ENCODE measurements at regions not wholly inside any gene's neighbourhood (a gene's known extent, or its start where the extent isn't known, plus 50 kb on each side); places are given as distances from the start of the nearest gene placed in this dataset.

DNA sequence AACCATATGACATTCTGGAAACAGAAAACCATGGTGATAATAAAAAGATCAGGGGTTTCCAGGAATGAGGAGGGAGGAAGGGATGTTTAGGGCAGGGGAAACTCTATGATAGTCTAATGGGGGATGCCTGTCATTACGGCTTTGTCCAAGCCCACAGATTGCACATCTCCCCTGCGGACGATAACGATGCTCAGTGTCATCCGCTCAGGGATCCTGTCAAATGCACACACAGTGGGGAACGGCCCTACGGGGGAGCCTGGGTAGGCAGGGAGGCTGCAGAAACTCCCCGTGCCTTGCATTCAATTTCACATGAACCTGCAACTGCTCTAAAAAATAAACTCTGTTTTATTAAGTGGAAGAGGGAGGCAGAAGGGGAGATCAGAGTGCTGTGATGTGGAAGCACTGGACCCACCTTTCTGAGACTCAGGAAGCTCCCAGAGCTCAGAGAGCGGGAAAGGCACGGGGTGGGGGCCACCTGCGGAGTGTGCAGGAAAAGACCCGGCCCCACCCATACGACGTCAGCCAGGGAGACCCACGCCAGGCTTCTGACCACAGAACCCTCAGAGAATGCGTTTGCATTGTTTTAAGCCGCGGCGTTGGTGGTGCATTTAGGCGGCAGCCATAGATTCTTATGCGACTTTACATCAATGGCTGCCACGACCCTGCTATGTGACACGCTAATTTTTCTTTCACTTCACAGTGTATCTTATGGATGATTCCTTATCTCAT is 543.5 kb downstream of the BRD1 start:
- no peak for DNase-seq (ENCODE audit: low read depth)
- H3K4me3 ChIP-seq (ENCODE audit: low read length), result no peak overlapping the region
- TF ChIP-seq, protein P1, sequence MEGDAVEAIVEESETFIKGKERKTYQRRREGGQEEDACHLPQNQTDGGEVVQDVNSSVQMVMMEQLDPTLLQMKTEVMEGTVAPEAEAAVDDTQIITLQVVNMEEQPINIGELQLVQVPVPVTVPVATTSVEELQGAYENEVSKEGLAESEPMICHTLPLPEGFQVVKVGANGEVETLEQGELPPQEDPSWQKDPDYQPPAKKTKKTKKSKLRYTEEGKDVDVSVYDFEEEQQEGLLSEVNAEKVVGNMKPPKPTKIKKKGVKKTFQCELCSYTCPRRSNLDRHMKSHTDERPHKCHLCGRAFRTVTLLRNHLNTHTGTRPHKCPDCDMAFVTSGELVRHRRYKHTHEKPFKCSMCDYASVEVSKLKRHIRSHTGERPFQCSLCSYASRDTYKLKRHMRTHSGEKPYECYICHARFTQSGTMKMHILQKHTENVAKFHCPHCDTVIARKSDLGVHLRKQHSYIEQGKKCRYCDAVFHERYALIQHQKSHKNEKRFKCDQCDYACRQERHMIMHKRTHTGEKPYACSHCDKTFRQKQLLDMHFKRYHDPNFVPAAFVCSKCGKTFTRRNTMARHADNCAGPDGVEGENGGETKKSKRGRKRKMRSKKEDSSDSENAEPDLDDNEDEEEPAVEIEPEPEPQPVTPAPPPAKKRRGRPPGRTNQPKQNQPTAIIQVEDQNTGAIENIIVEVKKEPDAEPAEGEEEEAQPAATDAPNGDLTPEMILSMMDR (IDR thresholded peaks at IDR 0.05; ENCODE audit: insufficient read depth, low read depth, low read length, missing control alignments), result no peak

DNA sequence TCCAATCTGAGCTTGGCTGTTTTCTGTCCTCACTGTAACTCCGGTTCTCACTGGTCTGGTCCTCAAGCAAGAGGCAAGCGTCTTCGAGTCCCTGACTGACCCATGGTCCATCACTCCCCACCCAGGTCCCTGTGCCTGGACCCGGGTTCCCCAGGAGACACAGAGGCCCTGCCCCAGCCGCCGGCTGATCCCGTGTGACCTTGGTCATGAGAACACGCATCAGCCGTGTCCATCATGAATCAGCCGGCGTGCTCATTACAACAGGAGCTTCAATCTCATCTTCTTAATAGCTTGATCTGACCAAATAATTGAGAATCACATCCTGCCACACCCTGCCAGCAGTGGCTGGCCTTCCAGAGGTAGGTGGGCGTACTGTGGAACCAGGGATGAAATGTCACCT is 545.1 kb downstream of the BRD1 start:
- DNase-seq (ENCODE audit: low read depth), result no peak
- no peak overlapping the region for H3K4me3 ChIP-seq (ENCODE audit: low read length)
- TF ChIP-seq, protein P1 (IDR thresholded peaks at IDR 0.05; ENCODE audit: insufficient read depth, low read depth, low read length, missing control alignments), result no peak

DNA sequence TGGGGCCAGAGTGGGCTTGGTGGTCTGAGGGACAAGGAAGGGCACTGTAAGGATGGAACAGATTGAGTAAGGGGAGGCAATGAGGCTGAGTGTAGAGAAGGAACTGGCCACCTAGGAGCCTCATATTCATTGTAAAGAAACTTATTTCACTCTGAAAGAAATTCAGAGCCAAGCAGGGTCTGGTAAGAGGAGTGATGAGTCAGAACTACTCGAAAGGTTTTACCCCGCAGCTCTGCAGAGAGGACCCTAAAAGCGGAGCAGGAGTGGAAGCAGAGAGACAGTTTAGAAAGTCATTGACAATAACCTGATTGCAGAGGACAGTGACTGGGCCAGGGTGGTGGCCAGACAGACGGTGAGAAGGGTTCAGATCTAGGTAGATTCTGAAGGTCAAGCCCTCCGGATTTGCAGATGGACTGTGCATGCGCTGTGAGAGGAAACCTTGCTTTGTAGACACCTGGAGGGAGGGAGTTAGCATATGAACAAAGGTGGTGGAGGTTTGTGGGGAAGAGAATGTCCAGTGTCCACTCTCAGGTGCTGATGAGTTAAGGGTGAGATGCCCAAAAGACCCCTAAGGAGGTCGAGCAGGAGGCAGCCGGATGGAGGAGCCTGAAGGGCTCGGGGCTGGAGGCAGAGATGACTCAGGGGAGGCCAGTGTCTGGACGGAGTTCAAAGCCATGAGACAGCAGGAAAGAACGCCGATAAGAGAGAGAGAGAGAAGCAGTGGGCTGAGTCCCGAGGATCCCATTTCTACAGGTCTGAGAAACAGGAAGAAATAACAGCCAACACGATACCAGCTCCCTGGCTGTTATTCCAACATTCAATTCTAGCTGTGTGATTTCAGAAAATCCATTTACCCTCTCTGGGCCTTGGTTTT is 546.0 kb downstream of the BRD1 start:
- TF ChIP-seq, protein P1 (IDR thresholded peaks at IDR 0.05; ENCODE audit: insufficient read depth, low read depth, low read length, missing control alignments), result no peak
- no peak overlapping the region for H3K4me3 ChIP-seq (ENCODE audit: low read length)
- no peak for DNase-seq (ENCODE audit: low read depth)

DNA sequence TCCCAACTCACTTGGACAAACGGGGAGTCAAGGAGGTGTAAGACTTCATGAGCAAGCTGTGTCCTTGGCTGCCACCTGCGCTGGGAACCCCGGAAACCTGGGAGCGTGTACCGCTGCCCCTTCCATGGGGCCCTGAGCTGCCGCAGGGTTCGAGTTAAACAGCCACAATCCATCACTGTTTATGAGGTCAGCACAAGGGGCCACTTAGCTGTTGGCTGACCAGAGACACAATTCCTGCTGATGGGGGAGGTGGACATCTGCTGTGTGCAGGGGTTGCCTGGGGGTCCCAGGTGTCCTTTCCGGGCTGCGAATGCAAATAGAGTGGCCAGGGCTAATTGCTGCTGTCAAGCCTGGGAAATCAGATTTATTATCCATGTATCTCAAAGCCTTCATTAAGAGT is 549.3 kb downstream of the BRD1 start:
- TF ChIP-seq, protein P1 (IDR thresholded peaks at IDR 0.05; ENCODE audit: insufficient read depth, low read depth, low read length, missing control alignments), result no peak
- DNase-seq (ENCODE audit: low read depth), result no peak
- no peak overlapping the region for H3K4me3 ChIP-seq (ENCODE audit: low read length)

DNA sequence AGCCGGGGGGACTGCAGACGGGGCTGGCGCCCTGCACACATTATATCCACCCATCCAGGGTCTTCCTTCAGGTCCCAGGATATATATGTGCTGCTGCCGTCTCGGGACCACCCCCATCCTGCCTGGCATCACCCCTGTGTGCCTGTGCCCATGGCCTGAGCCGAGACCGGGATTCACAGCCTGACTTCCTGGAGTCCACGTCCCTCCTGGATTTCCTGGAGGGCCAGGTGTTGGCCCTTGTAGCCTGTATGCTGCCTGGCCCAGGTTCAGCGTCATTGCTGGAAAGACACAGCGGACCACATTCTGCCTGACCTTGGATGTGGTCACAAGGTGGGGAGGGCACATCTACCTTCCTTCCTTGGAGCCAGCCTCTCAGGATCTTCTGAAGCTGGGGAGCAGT is 551.1 kb downstream of the BRD1 start:
- no peak for DNase-seq (ENCODE audit: low read depth)
- no peak overlapping the region for H3K4me3 ChIP-seq (ENCODE audit: low read length)
- TF ChIP-seq, protein P1 (IDR thresholded peaks at IDR 0.05; ENCODE audit: insufficient read depth, low read depth, low read length, missing control alignments), result no peak

DNA sequence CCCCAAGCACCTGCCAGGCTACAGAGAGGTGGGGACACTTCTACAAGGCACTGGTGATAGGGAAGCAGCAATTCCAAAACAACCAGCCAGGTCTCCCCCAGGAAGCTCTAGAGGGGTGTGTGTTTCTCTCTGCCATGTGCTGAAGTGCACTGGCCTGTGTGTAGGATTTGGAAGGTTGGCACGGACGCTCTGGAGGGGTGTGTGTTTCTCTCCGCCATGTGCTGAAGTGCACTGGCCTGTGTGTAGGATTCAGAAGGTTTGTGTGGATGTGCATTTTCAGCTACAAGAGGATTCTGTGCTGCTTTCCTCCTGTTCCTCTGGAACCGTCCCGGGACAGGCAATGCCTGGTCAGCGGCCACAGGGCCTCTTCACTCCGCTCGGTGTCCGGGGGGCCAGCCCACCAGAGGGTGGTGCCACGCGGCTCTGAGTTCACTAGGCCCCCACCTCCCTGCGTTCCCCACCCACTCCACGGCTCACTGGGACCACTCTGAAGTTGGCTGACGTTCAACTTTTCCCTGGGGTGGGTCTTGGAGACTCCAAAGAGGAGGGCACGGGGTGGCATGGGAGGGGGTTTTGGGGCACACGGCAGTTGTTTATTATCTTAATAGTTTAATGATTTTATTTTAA is 552.8 kb downstream of the BRD1 start:
- no peak for DNase-seq (ENCODE audit: low read depth)
- TF ChIP-seq, protein P1 (IDR thresholded peaks at IDR 0.05; ENCODE audit: insufficient read depth, low read depth, low read length, missing control alignments), result no peak

More for the DNA sequence above, 552.8 kb downstream of the BRD1 start:
- H3K4me3 ChIP-seq (ENCODE audit: low read length), result no peak overlapping the region

All from epithelial cell of esophagus (primary cell).